Right lobe of liver (tissue), 4 donors: ENCODE measurements at regions not wholly inside any gene's neighbourhood (a gene's known extent, or its start where the extent isn't known, plus 50 kb on each side); places are given as distances from the start of the nearest gene placed in this dataset.

Source experiments
- POLR2A ChIP-seq: fragments of 450-650 bp; IDR thresholded peaks from one replicate; pipeline ENCODE4 v1.6.1; 2017; ENCODE audit warnings: antibody characterized with exemption, mild to moderate bottlenecking
- TF ChIP-seq, protein P1 (sequence below), 4 donors: fragments of 200-600 bp in 3 of 4; fragments of 450-650 bp in 1 of 4; IDR thresholded peaks; one replicate each; pipeline versions ENCODE4 v1.5.1 to v1.8.0; 2016 to 2022; ENCODE audit warnings: antibody characterized with exemption in 4 of 4, mild to moderate bottlenecking in 2 of 4
- donor health status: DM: no; HTN: no; CAD: no.
- donor health status: DM: no; HTN: no; CAD: no.
- donor health status: DM: no; HTN: yes; CAD: no.

DNA sequence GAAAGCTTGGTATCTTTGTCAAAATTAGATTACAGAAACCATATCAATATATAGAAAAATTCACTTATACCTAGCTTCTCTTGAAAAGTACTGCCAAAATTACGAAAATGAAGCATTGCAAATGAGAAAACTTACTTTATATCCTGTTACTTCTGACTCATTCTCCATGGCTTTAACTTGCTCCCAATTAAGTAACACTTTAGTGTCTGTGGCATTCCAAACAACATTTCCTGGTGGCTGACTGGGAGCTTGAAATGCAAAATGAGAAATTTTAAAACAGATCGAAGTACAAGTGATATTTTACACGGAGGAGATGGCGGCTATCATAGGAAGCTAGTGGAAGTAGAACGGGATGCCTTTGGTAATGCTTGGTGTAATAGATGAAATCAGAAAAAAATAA lies 347.3 kb downstream of the CNTN3 start:
- TF ChIP-seq, protein P1, sequence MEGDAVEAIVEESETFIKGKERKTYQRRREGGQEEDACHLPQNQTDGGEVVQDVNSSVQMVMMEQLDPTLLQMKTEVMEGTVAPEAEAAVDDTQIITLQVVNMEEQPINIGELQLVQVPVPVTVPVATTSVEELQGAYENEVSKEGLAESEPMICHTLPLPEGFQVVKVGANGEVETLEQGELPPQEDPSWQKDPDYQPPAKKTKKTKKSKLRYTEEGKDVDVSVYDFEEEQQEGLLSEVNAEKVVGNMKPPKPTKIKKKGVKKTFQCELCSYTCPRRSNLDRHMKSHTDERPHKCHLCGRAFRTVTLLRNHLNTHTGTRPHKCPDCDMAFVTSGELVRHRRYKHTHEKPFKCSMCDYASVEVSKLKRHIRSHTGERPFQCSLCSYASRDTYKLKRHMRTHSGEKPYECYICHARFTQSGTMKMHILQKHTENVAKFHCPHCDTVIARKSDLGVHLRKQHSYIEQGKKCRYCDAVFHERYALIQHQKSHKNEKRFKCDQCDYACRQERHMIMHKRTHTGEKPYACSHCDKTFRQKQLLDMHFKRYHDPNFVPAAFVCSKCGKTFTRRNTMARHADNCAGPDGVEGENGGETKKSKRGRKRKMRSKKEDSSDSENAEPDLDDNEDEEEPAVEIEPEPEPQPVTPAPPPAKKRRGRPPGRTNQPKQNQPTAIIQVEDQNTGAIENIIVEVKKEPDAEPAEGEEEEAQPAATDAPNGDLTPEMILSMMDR (IDR thresholded peaks at IDR 0.05): no peak
- TF ChIP-seq POLR2A: no peak
